ENCODE measurements at regions not wholly inside any gene's neighbourhood (a gene's known extent, or its start where the extent isn't known, plus 50 kb on each side); places are given as distances from the start of the nearest gene placed in this dataset.
"Not testable (repeated sequence)": the region's sequence is repeated elsewhere in the genome, so short reads cannot be mapped to it uniquely, and the experiment has no call there.

GRCh38 chr14:89564989-89565388, 148.0 kb upstream of the FOXN3 start:
- DNase-seq, result no peak

- no peak for DNase-seq
These were observed 147.4 kb upstream of the FOXN3 start for GRCh38 chr14:89564286-89564957.

GRCh38 chr14:89563471-89563870, 146.4 kb upstream of the FOXN3 start:
- DNase-seq, result no peak

- no peak for DNase-seq
These were observed 134.9 kb upstream of the FOXN3 start for GRCh38 chr14:89551955-89552354.

GRCh38 chr14:89551432-89551831, 134.4 kb upstream of the FOXN3 start:
- no peak for DNase-seq

- no peak for DNase-seq
These were observed 133.8 kb upstream of the FOXN3 start for GRCh38 chr14:89550821-89551220.

GRCh38 chr14:89549381-89550125, 132.5 kb upstream of the FOXN3 start:
- no peak for DNase-seq

GRCh38 chr14:89547047-89547446, 130.0 kb upstream of the FOXN3 start:
- not testable (repeated sequence) for DNase-seq

GRCh38 chr14:89544636-89545301, 127.7 kb upstream of the FOXN3 start:
- no peak for DNase-seq

- no peak for DNase-seq
These were observed 126.4 kb upstream of the FOXN3 start for GRCh38 chr14:89543425-89543790.

GRCh38 chr14:89542786-89543424, 125.9 kb upstream of the FOXN3 start:
- no peak for DNase-seq

- DNase-seq, result no peak
These were observed 123.9 kb upstream of the FOXN3 start for GRCh38 chr14:89540830-89541470.

GRCh38 chr14:89540009-89540829, 123.2 kb upstream of the FOXN3 start:
- DNase-seq, result no peak

GRCh38 chr14:89537911-89538310, 120.9 kb upstream of the FOXN3 start:
- DNase-seq, result no peak

GRCh38 chr14:89534902-89535685, 118.1 kb upstream of the FOXN3 start:
- no peak for DNase-seq

- no peak for DNase-seq
These were observed 116.7 kb upstream of the FOXN3 start for GRCh38 chr14:89533766-89534165.

- DNase-seq, result no peak
These were observed 116.1 kb upstream of the FOXN3 start for GRCh38 chr14:89533136-89533535.

- DNase-seq, result no peak
These were observed 114.8 kb upstream of the FOXN3 start for GRCh38 chr14:89531661-89532335.

- DNase-seq, result no peak
These were observed 108.1 kb upstream of the FOXN3 start for GRCh38 chr14:89524990-89525667.

- DNase-seq, result no peak
These were observed 107.4 kb upstream of the FOXN3 start for GRCh38 chr14:89524412-89524811.
